PC-3 (cell line): ENCODE measurements at regions not wholly inside any gene's neighbourhood (a gene's known extent, or its start where the extent isn't known, plus 50 kb on each side); places are given as distances from the start of the nearest gene placed in this dataset.

ENCODE experiments used
- EZH2 ChIP-seq: fragments of 300-600 bp; sonication (generic); IDR thresholded peaks from one replicate; pipeline ENCODE4 v1.6.1; 2017; ENCODE audit warnings: antibody characterized with exemption, mild to moderate bottlenecking, low read length; ENCODE audit not compliant: unreplicated experiment
- EZH2phosphoT487 ChIP-seq: fragments of 300-600 bp; sonication (generic); IDR thresholded peaks from 2 replicates; pipeline ENCODE4 v1.6.1; 2018; ENCODE audit warnings: mild to moderate bottlenecking, antibody characterized with exemption, low read length, borderline replicate concordance
- TF ChIP-seq, protein P1 (sequence below): fragments of 300-600 bp; sonication (generic); conservative IDR thresholded peaks from 2 replicates; pipeline ENCODE4 v1.5.1; 2017; ENCODE audit warnings: antibody characterized with exemption, low read depth, mild to moderate bottlenecking, low read length

DNA sequence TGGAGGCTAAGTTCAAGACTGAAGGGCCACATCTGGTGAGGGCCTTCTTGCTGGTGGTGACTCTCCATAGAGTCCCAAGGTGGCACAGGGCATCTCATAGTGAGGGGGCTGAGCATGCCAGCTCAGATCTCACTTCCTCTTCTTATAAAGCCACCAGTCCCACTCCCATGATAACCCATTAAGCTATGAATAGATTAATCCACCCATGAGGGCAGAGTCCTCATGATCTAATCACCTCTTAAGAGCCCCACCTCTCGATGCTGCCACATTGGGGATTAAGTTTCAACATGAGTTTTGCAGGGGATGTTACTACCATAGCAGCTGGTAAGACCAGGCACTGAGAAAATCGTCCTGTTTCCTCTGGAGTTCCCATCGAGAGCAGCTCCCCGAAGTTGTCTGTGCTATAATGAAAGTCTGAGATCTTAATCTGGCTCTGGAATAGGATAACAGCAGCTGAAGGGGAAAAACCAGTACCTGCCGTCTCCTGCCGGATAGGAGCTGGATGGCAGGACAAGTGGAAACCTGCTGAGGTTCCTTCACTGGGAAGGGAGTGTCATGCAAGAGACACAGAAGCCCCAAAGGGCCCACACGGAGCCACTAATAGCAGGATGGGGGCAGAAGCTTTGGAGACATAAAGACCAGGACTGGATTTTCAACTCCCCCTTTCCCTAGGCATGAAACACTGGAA lies 79.5 kb upstream of the EPHB3 start:
- TF ChIP-seq, protein P1, sequence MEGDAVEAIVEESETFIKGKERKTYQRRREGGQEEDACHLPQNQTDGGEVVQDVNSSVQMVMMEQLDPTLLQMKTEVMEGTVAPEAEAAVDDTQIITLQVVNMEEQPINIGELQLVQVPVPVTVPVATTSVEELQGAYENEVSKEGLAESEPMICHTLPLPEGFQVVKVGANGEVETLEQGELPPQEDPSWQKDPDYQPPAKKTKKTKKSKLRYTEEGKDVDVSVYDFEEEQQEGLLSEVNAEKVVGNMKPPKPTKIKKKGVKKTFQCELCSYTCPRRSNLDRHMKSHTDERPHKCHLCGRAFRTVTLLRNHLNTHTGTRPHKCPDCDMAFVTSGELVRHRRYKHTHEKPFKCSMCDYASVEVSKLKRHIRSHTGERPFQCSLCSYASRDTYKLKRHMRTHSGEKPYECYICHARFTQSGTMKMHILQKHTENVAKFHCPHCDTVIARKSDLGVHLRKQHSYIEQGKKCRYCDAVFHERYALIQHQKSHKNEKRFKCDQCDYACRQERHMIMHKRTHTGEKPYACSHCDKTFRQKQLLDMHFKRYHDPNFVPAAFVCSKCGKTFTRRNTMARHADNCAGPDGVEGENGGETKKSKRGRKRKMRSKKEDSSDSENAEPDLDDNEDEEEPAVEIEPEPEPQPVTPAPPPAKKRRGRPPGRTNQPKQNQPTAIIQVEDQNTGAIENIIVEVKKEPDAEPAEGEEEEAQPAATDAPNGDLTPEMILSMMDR: no peak
- TF ChIP-seq EZH2: no peak
- TF ChIP-seq EZH2phosphoT487: no peak
